ENCODE measurements at regions not wholly inside any gene's neighbourhood (a gene's known extent, or its start where the extent isn't known, plus 50 kb on each side); places are given as distances from the start of the nearest gene placed in this dataset.

DNA sequence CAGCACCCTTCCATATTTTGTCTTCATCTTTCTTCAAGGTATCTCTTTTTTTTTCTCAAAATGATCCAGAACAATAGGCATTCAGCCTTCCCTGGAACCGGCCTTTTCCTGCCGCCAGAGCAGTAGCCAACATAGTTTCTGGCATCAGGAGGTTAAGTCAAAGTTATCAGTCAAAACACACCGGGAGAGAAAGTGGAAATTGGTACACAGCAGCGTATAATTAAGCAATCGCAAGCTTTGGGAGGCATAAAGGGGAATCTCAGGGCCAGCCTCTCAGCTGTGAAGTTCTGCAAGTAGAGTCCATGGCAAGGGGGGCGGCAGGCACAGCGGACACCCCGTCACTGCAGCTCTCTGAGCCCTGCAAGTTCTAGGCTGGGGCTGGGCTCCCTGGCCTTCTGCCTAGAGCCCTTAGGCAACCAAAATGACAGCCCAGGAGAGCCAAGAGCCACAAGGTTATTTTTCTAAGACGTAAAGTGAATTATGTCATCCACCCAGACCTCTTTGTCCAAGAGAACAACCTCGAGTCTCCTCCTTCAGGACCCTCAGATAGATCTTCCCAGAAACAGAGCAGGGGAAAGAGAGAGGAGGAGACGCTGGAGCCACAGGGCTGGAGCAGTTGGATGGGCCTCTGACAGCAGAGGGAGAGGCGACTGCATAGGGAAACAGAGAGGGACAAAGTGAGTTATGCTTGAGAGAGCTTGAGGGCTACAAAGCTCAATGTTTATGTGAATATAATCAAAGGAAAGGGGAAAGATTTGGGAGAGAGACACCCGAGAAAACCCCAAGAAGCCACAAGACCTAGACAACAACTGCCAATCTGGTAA is 114.7 kb downstream of the BCL2L11 start:
- TF ChIP-seq, protein P1, sequence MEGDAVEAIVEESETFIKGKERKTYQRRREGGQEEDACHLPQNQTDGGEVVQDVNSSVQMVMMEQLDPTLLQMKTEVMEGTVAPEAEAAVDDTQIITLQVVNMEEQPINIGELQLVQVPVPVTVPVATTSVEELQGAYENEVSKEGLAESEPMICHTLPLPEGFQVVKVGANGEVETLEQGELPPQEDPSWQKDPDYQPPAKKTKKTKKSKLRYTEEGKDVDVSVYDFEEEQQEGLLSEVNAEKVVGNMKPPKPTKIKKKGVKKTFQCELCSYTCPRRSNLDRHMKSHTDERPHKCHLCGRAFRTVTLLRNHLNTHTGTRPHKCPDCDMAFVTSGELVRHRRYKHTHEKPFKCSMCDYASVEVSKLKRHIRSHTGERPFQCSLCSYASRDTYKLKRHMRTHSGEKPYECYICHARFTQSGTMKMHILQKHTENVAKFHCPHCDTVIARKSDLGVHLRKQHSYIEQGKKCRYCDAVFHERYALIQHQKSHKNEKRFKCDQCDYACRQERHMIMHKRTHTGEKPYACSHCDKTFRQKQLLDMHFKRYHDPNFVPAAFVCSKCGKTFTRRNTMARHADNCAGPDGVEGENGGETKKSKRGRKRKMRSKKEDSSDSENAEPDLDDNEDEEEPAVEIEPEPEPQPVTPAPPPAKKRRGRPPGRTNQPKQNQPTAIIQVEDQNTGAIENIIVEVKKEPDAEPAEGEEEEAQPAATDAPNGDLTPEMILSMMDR (conservative IDR thresholded peaks at IDR 0.05; ENCODE audit: low read length): no peak
- TF ChIP-seq EZH2phosphoT487 (IDR thresholded peaks at IDR 0.05; ENCODE audit: borderline replicate concordance, low read depth, low read length): no peak
